CD14-positive monocyte (primary cell): ENCODE measurements at regions not wholly inside any gene's neighbourhood (a gene's known extent, or its start where the extent isn't known, plus 50 kb on each side); places are given as distances from the start of the nearest gene placed in this dataset.

Experiments used
- DNase-seq, 3 donors: peaks; one replicate each; pipeline ENCODE4 v3.0.0-alpha.2; 2011 to 2022
- H2AFZ ChIP-seq: 2 replicates; pipeline ENCODE4 v1.6.0; 2012; ENCODE audit warnings: mild to moderate bottlenecking, low read depth, low read length, inconsistent platforms; ENCODE audit not compliant: insufficient read depth, poor library complexity, severe bottlenecking
- H3K27ac ChIP-seq, 2 donors: 1 replicate in 1 of 2; 2 replicates in 1 of 2; pipeline ENCODE4 v1.5.1; 2012 to 2013; ENCODE audit warnings: low read length in 2 of 2, control low read depth in 1 of 2, inconsistent platforms in 1 of 2, low read depth in 1 of 2, mild to moderate bottlenecking in 1 of 2
- H3K27me3 ChIP-seq, 2 donors: one replicate each; pipeline versions ENCODE4 v1.6.0 to v1.6.1; 2011 to 2013; ENCODE audit warnings: low read length in 2 of 2; ENCODE audit not compliant: control insufficient read depth in 2 of 2, insufficient read depth in 2 of 2
- H3K36me3 ChIP-seq, 2 donors: replicated peaks in 1 of 2; 1 replicate in 1 of 2; 2 replicates in 1 of 2; pipeline versions ENCODE4 v1.5.1 to v1.6.1; 2012 to 2013; ENCODE audit warnings: low read length in 2 of 2, control low read depth in 1 of 2, inconsistent platforms in 1 of 2, mild to moderate bottlenecking in 1 of 2; ENCODE audit not compliant: insufficient read depth in 2 of 2, control insufficient read depth in 1 of 2
- H3K4me1 ChIP-seq, 2 donors: 1 replicate in 1 of 2; 2 replicates in 1 of 2; pipeline versions ENCODE4 v1.5.1 to v1.6.1; 2012 to 2013; ENCODE audit warnings: low read length in 2 of 2, control low read depth in 1 of 2, inconsistent platforms in 1 of 2, mild to moderate bottlenecking in 1 of 2, moderate library complexity in 1 of 2; ENCODE audit not compliant: insufficient read depth in 2 of 2, control insufficient read depth in 1 of 2
- H3K4me2 ChIP-seq: replicated peaks from 2 replicates; pipeline ENCODE3; 2012; ENCODE audit warnings: low read length, moderate library complexity, mild to moderate bottlenecking; ENCODE audit not compliant: poor library complexity, severe bottlenecking; ENCODE audit errors: extremely low read depth
- H3K4me3 ChIP-seq, 3 experiments: fragments of 200-600 bp in 1 of 3; sonication (generic) in 1 of 3; replicated peaks in 1 of 3; 1 replicate in 2 of 3; 2 replicates in 1 of 3; pipeline ENCODE4 v1.5.1; 2011 to 2013; ENCODE audit warnings: low read length in 3 of 3, mild to moderate bottlenecking in 3 of 3, control low read depth in 2 of 3, low read depth in 2 of 3, inconsistent platforms in 1 of 3, moderate library complexity in 1 of 3
- H3K79me2 ChIP-seq: 2 replicates; pipeline ENCODE4 v1.6.0; 2012; ENCODE audit warnings: mild to moderate bottlenecking, control low read depth, inconsistent platforms, low read length, moderate library complexity; ENCODE audit not compliant: insufficient read depth
- H3K9ac ChIP-seq: 2 replicates; pipeline ENCODE4 v1.6.0; 2017; ENCODE audit warnings: low read length, mild to moderate bottlenecking; ENCODE audit not compliant: insufficient read depth, poor library complexity, severe bottlenecking
- H3K9me3 ChIP-seq, 2 donors: replicated peaks in 1 of 2; 1 replicate in 1 of 2; 2 replicates in 1 of 2; pipeline versions ENCODE4 v1.5.1 to v1.6.1; 2012 to 2013; ENCODE audit warnings: low read length in 2 of 2, control low read depth in 1 of 2; ENCODE audit not compliant: control insufficient read depth in 1 of 2, insufficient read depth in 1 of 2
- H4K20me1 ChIP-seq: 2 replicates; pipeline ENCODE4 v1.6.0; 2012; ENCODE audit warnings: mild to moderate bottlenecking, low read length, control low read depth, moderate library complexity; ENCODE audit not compliant: insufficient read depth
- H3K27ac Mint-ChIP-seq, 7 donors: one replicate each; pipeline ENCODE4 v1.8.0; 2020; ENCODE audit warnings: mild to moderate bottlenecking in 7 of 7, mixed read lengths in 7 of 7, moderate library complexity in 6 of 7, inconsistent platforms in 2 of 7
- H3K27me3 Mint-ChIP-seq, 3 donors: one replicate each; pipeline ENCODE4 v1.8.0; 2021 to 2022; ENCODE audit warnings: low read depth in 3 of 3, mild to moderate bottlenecking in 3 of 3, mixed read lengths in 3 of 3, moderate library complexity in 3 of 3, inconsistent platforms in 1 of 3
- H3K36me3 Mint-ChIP-seq, 2 donors: one replicate each; pipeline ENCODE4 v1.8.0; 2020; ENCODE audit warnings: mixed read lengths in 2 of 2, inconsistent platforms in 1 of 2, mild to moderate bottlenecking in 1 of 2
- H3K4me1 Mint-ChIP-seq: one replicate; pipeline ENCODE4 v1.8.0; 2020; ENCODE audit warnings: mild to moderate bottlenecking, mixed read lengths
- H3K4me3 Mint-ChIP-seq, 2 donors: one replicate each; pipeline ENCODE4 v1.8.0; 2020; ENCODE audit warnings: mild to moderate bottlenecking in 2 of 2, mixed read lengths in 2 of 2, moderate library complexity in 1 of 2
- H3K9me3 Mint-ChIP-seq, 7 donors: one replicate each; pipeline ENCODE4 v1.8.0; 2020 to 2022; ENCODE audit warnings: mixed read lengths in 7 of 7, mild to moderate bottlenecking in 6 of 7, moderate library complexity in 6 of 7, inconsistent platforms in 2 of 7
- CTCF ChIP-seq: fragments of 200-600 bp; IDR thresholded peaks from one replicate; pipeline ENCODE4 v1.8.0; 2022; ENCODE audit warnings: antibody characterized with exemption, mild to moderate bottlenecking
- WGBS: methylation state at CpG from one replicate; pipeline ENCODE4 v1.1.5; 2013; ENCODE audit warnings: missing lambda C conversion rate; ENCODE audit not compliant: insufficient coverage; 5-methylcytosine and 5-hydroxymethylcytosine counted together
- intact Hi-C, 2 donors: fragments of 100-400 bp; cut with micrococcal nuclease; formaldehyde crosslinking; loops; one replicate each; pipeline versions ENCODE4 v1.15.0 to v1.15.1; 2023

DNA sequence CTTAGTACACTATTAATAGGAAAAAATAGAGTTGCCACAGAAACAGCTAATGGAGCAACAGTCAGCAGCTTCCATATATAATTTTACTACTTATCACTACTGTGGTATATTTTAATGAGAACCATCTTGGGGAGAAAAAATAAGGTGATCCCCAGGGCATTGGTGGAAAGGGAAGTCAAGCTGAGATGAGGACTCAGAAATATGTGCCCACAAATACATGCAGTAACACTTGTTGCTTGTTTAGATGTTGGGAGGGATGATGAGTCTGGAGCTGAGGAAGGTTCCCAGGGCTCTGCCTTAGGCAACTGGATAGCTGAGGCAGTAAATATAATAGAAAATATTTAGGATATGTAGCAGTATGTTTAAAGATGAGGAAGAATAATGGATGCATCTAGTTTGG is 280.1 kb upstream of the PDE4D start:
- H3K27ac ChIP-seq: no peak overlapping the region
- H3K4me1 Mint-ChIP-seq: peaks cover 13% of the 10 kb centered on the region

DNA sequence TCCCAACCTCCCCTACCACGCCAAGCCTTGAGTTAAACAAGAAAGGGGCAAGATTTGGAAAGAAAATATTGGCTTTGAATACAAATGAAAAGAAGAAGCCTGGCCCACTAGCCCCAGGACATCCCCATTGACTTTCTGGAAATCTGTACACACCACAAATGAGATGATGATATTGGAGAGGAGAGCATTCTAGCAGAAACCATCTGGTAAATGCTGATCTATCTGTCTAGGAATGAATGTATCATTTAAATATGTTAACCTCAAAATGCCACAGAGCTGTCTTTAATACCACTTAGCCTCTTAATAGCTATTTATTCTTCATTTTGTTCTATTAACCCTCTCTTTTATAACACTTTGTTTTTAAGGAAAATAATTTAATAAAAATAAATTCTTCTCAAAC is 270.2 kb upstream of the PDE4D start:
- Histone ChIP-seq H3K9me3 (peaks cover 9 to 19% of the 10 kb centered on the region in 2 donors), H3K27ac (no peak overlapping the region), H3K4me1 (peaks cover 5 to 6% of the 10 kb centered on the region in 2 donors), H4K20me1 (no peaks in the 10 kb centered on the region), H3K9ac (no peak overlapping the region), H3K79me2 (no peaks in the 10 kb centered on the region), H3K36me3 (peaks cover 0 to 12% of the 10 kb centered on the region in 2 donors), H3K27me3 (no peaks in the 10 kb centered on the region), H2AFZ (no peak overlapping the region), H3K4me2 (no peak overlapping the region), H3K4me3 (no peak overlapping the region)
- no peak for DNase-seq
- Mint-ChIP-seq H3K4me1 (peaks cover 15% of the 10 kb centered on the region), H3K27ac (no peak overlapping the region), H3K4me3 (no peak overlapping the region), H3K36me3 (peaks cover 14 to 21% of the 10 kb centered on the region in 2 donors), H3K9me3 (peaks cover 5 to 25% (median 14%) of the 10 kb centered on the region in 7 donors), H3K27me3 (no peaks in the 10 kb centered on the region)
- intact Hi-C loops: no loop called here
- WGBS: no CpG with 5 or more reads among the region's 1 CpG
- TF ChIP-seq CTCF: no peak

More for the DNA sequence above, 280.1 kb upstream of the PDE4D start:
- no peak for DNase-seq
- intact Hi-C loops: no loop called here
- H3K4me1 ChIP-seq: no peaks in the 10 kb centered on the region
- Mint-ChIP-seq H3K4me3 (no peak overlapping the region), H3K27ac (peak overlapping the region in 2 of 7 donors; percentile 27 to 51), H3K9me3 (peaks cover 5 to 16% (median 7%) of the 10 kb centered on the region in 7 donors), H3K36me3 (peaks cover 29 to 45% of the 10 kb centered on the region in 2 donors), H3K27me3 (no peaks in the 10 kb centered on the region)
- H3K36me3 ChIP-seq: peaks cover 0 to 2% of the 10 kb centered on the region in 2 donors
- no peak overlapping the region for H2AFZ ChIP-seq
- no peaks in the 10 kb centered on the region for H3K27me3 ChIP-seq
- TF ChIP-seq CTCF: no peak
- H3K9me3 ChIP-seq: peaks cover 0 to 7% of the 10 kb centered on the region in 2 donors
- no peak overlapping the region for H3K4me3 ChIP-seq
- no peak overlapping the region for H3K4me2 ChIP-seq
- H3K79me2 ChIP-seq: no peaks in the 10 kb centered on the region
- H3K9ac ChIP-seq: no peak overlapping the region
- no peaks in the 10 kb centered on the region for H4K20me1 ChIP-seq
